SK-N-SH treated with all-trans-retinoic acid at 6 μM for 48 hours (cell line): ENCODE measurements at regions not wholly inside any gene's neighbourhood (a gene's known extent, or its start where the extent isn't known, plus 50 kb on each side); places are given as distances from the start of the nearest gene placed in this dataset.

ENCODE experiments used
- ATAC-seq: fragments of 200-7000 bp; cut with Tn5 transposase; 3 replicates; pipeline ENCODE4 v1.9.1; 2020; ENCODE audit warnings: mild to moderate bottlenecking, moderate library complexity
- ARNTL ChIP-seq: fragments of 450-650 bp; formaldehyde crosslinking; IDR thresholded peaks from 2 replicates; pipeline ENCODE4 v1.5.0; 2020; ENCODE audit warnings: low read depth, mild to moderate bottlenecking, moderate library complexity, borderline replicate concordance
- BACH2 ChIP-seq: fragments of 250-450 bp; sonication (Bioruptor Pico); IDR thresholded peaks from 2 replicates; pipeline ENCODE4 v1.9.0; 2021; ENCODE audit warnings: mild to moderate bottlenecking, borderline replicate concordance
- CREB5 ChIP-seq: fragments of 250-450 bp; sonication (Bioruptor Pico); IDR thresholded peaks from 2 replicates; pipeline ENCODE4 v1.5.1; 2020; ENCODE audit warnings: low read depth, mild to moderate bottlenecking, moderate library complexity
- CSDC2 ChIP-seq: fragments of 250-450 bp; sonication (Bioruptor Pico); IDR thresholded peaks from 2 replicates; pipeline ENCODE4 v1.5.0; 2020; ENCODE audit warnings: mild to moderate bottlenecking, moderate library complexity
- ESRRG ChIP-seq: fragments of 250-450 bp; sonication (Bioruptor Pico); IDR thresholded peaks from 2 replicates; pipeline ENCODE4 v1.6.1; 2021; ENCODE audit warnings: mild to moderate bottlenecking
- GLIS3 ChIP-seq: fragments of 250-450 bp; sonication (Bioruptor Pico); IDR thresholded peaks from 2 replicates; pipeline ENCODE4 v1.5.0; 2020; ENCODE audit warnings: mild to moderate bottlenecking, moderate library complexity
- OSR1 ChIP-seq: fragments of 250-450 bp; sonication (Bioruptor Pico); IDR thresholded peaks from 2 replicates; pipeline ENCODE4 v1.8.0; 2022; ENCODE audit warnings: moderate library complexity, mild to moderate bottlenecking, inconsistent platforms
- PATZ1 ChIP-seq: fragments of 250-450 bp; sonication (Bioruptor Pico); IDR thresholded peaks from 2 replicates; pipeline ENCODE4 v1.8.0; 2020; ENCODE audit warnings: mild to moderate bottlenecking, moderate library complexity, borderline replicate concordance
- POU6F1 ChIP-seq: fragments of 250-450 bp; sonication (Bioruptor Pico); IDR thresholded peaks from 2 replicates; pipeline ENCODE4 v1.8.0; 2021; ENCODE audit warnings: low read depth, mild to moderate bottlenecking, moderate library complexity, borderline replicate concordance
- PPARA ChIP-seq: fragments of 250-450 bp; sonication (Bioruptor Pico); IDR thresholded peaks from 2 replicates; pipeline ENCODE4 v1.5.0; 2020; ENCODE audit warnings: mild to moderate bottlenecking, borderline replicate concordance
- RARB ChIP-seq: fragments of 250-450 bp; sonication (Bioruptor Pico); IDR thresholded peaks from 2 replicates; pipeline ENCODE4 v1.8.0; 2021; ENCODE audit warnings: mild to moderate bottlenecking, moderate library complexity
- SNAI2 ChIP-seq: fragments of 250-450 bp; sonication (Bioruptor Pico); IDR thresholded peaks from 2 replicates; pipeline ENCODE4 v1.5.0; 2020; ENCODE audit warnings: mild to moderate bottlenecking, moderate library complexity
- TSHZ2 ChIP-seq: fragments of 250-450 bp; sonication (Bioruptor Pico); IDR thresholded peaks from 2 replicates; pipeline ENCODE4 v1.5.0; 2020; ENCODE audit warnings: mild to moderate bottlenecking, moderate library complexity
- ZC3H10 ChIP-seq: fragments of 250-450 bp; sonication (Bioruptor Pico); IDR thresholded peaks from 2 replicates; pipeline ENCODE4 v1.5.1; 2021; ENCODE audit warnings: mild to moderate bottlenecking, moderate library complexity
- ZFP3 ChIP-seq: fragments of 250-450 bp; sonication (Bioruptor Pico); IDR thresholded peaks from 2 replicates; pipeline ENCODE4 v1.5.0; 2020; ENCODE audit warnings: mild to moderate bottlenecking, moderate library complexity
- ZFP30 ChIP-seq: fragments of 450-650 bp; formaldehyde crosslinking; IDR thresholded peaks from 2 replicates; pipeline ENCODE4 v1.5.0; 2022; ENCODE audit warnings: mild to moderate bottlenecking, moderate library complexity
- ZNF565 ChIP-seq: fragments of 450-650 bp; formaldehyde crosslinking; conservative IDR thresholded peaks from 2 replicates; pipeline ENCODE4 v1.5.0; 2020; ENCODE audit warnings: low read depth, mild to moderate bottlenecking, moderate library complexity
- ZNF8 ChIP-seq: fragments of 450-650 bp; formaldehyde crosslinking; IDR thresholded peaks from 2 replicates; pipeline ENCODE4 v1.5.0; 2020; ENCODE audit warnings: mild to moderate bottlenecking, moderate library complexity

GRCh38 chr9:78519786-78520185, 222.9 kb downstream of the PSAT1 start:
- TF ChIP-seq PPARA (CRISPR knock-in tag), result no peak
- TF ChIP-seq CREB5 (CRISPR knock-in tag), result no peak
- TF ChIP-seq CSDC2 (CRISPR knock-in tag), result no peak
- TF ChIP-seq ZNF565, result no peak
- no peak for ATAC-seq

GRCh38 chr9:78521680-78522079, 224.8 kb downstream of the PSAT1 start:
- TF ChIP-seq POU6F1, result no peak
- no peak for TF ChIP-seq ZNF8 (CRISPR knock-in tag)
- no peak for TF ChIP-seq ARNTL (CRISPR knock-in tag)
- TF ChIP-seq OSR1 (CRISPR knock-in tag), result no peak
- no peak for TF ChIP-seq SNAI2 (CRISPR knock-in tag)
- TF ChIP-seq GLIS3 (CRISPR knock-in tag), result no peak
- no peak for TF ChIP-seq PATZ1 (CRISPR knock-in tag)
- TF ChIP-seq RARB (CRISPR knock-in tag), result no peak
- TF ChIP-seq, all 23 proteins: peak for 0
- ATAC-seq, result no peak

- no peak for TF ChIP-seq ESRRG (CRISPR knock-in tag)
- no peak for TF ChIP-seq ZNF565
- no peak for TF ChIP-seq ZFP3 (CRISPR knock-in tag)
- no peak for TF ChIP-seq SNAI2 (CRISPR knock-in tag)
- TF ChIP-seq POU6F1, result no peak
- TF ChIP-seq TSHZ2 (CRISPR knock-in tag), result no peak
- TF ChIP-seq CREB5 (CRISPR knock-in tag), result no peak
- no peak for TF ChIP-seq BACH2 (CRISPR knock-in tag)
- no peak for TF ChIP-seq ZC3H10 (CRISPR knock-in tag)
- no peak for TF ChIP-seq PPARA (CRISPR knock-in tag)
- TF ChIP-seq ZFP30 (CRISPR knock-in tag), result no peak
- no peak for TF ChIP-seq ARNTL (CRISPR knock-in tag)
- no peak for ATAC-seq
These were observed 229.1 kb downstream of the PSAT1 start for GRCh38 chr9:78525986-78526560.
